ENCODE measurements at regions not wholly inside any gene's neighbourhood (a gene's known extent, or its start where the extent isn't known, plus 50 kb on each side); places are given as distances from the start of the nearest gene placed in this dataset.

GRCh38 chr3:151971814-151972579, 98.6 kb downstream of the SUCNR1 start:
- TF ChIP-seq CTCF (conservative IDR thresholded peaks at IDR 0.05) = no peak
- H3K27ac Mint-ChIP-seq = no peak overlapping the region
- no peaks in the 10 kb centered on the region for H3K79me2 ChIP-seq (ENCODE audit: insufficient read depth, low read length)
- no peak overlapping the region for H2AK5ac ChIP-seq (ENCODE audit: insufficient read length, low read length)
- no peak overlapping the region for H4K91ac ChIP-seq (ENCODE audit: insufficient read length, low read depth, low read length)
- no peaks in the 10 kb centered on the region for H3K9me3 ChIP-seq (ENCODE audit: control insufficient read depth, low read depth, low read length)
- H2AFZ ChIP-seq (ENCODE audit: low read length) = no peak overlapping the region
- H3K23me2 ChIP-seq (ENCODE audit: insufficient read length, low read depth, low read length, poor library complexity, severe bottlenecking) = no peaks in the 10 kb centered on the region
- H3K4me2 ChIP-seq (ENCODE audit: insufficient read depth, insufficient read length, low read length) = no peak overlapping the region
- no peaks in the 10 kb centered on the region for H3K4me1 ChIP-seq (ENCODE audit: insufficient read depth, low read length)
- no peak overlapping the region for H3K9ac ChIP-seq (ENCODE audit: extremely low read depth, insufficient read length, low read length)
- H3K27me3 ChIP-seq (ENCODE audit: insufficient read depth, low read length) = no peaks in the 10 kb centered on the region
- H3K23ac ChIP-seq (ENCODE audit: insufficient read length, low read depth, low read length) = no peak overlapping the region
- H3K4ac ChIP-seq (ENCODE audit: low read depth, low read length) = no peak overlapping the region
- H3K4me1 Mint-ChIP-seq = peaks cover 12 to 24% of the 10 kb centered on the region in 2 experiments
- no peak overlapping the region for H3T11ph ChIP-seq (ENCODE audit: low read length)
- no peak overlapping the region for H3K14ac ChIP-seq (ENCODE audit: insufficient read depth, low read length)
- H4K8ac ChIP-seq (replicated peaks; ENCODE audit: insufficient read length, low read depth, low read length) = no peak overlapping the region
- no peak overlapping the region for H2BK20ac ChIP-seq (ENCODE audit: low read depth, low read length, poor library complexity, severe bottlenecking)
- H3K18ac ChIP-seq (ENCODE audit: insufficient read length, low read depth, low read length) = no peak overlapping the region
- no peak overlapping the region for H2BK12ac ChIP-seq (ENCODE audit: insufficient read length, low read depth, low read length)
- H3K27me3 Mint-ChIP-seq (ENCODE audit: low read depth) = no peaks in the 10 kb centered on the region
- H3K27ac ChIP-seq (ENCODE audit: insufficient read length, low read depth, low read length) = no peak overlapping the region
- no peak overlapping the region for H4K5ac ChIP-seq (ENCODE audit: insufficient read length, low read depth, low read length)
- no peak overlapping the region for H3K4me3 Mint-ChIP-seq
- no peak overlapping the region for H2BK5ac ChIP-seq (ENCODE audit: insufficient read length, low read length)
- no peak overlapping the region for H2BK15ac ChIP-seq (ENCODE audit: low read depth, low read length)
- peaks cover 0 to 10% (median 3%) of the 10 kb centered on the region in 3 experiments; a peak in 3 of 7 replicates for H3K36me3 Mint-ChIP-seq (ENCODE audit: insufficient read depth in 1 of 3, low read depth in 3 of 3)
- H4K20me1 ChIP-seq (ENCODE audit: control insufficient read depth, insufficient read depth, insufficient read length) = no peaks in the 10 kb centered on the region
- H3K9me3 Mint-ChIP-seq = peaks cover 9% of the 10 kb centered on the region in 2 experiments; a peak in 2 of 5 replicates
- DNase-seq = no peak
- no peaks in the 10 kb centered on the region for H3K79me1 ChIP-seq (ENCODE audit: insufficient read depth, low read depth, low read length, poor library complexity, severe bottlenecking)
- no peak overlapping the region for H2BK120ac ChIP-seq (ENCODE audit: low read depth, low read length, poor library complexity, severe bottlenecking)
- no peak overlapping the region for H3K56ac ChIP-seq (ENCODE audit: insufficient read length, low read depth, low read length)
- WGBS (ENCODE audit: extremely low coverage, insufficient read length, low lambda C conversion rate) = no CpG with 5 or more reads among the region's 5 CpGs

Measured in H9 (cell line).